ACHN (cell line): ENCODE measurements at regions not wholly inside any gene's neighbourhood (a gene's known extent, or its start where the extent isn't known, plus 50 kb on each side); places are given as distances from the start of the nearest gene placed in this dataset.

Experiments used
- DNase-seq: peaks from one replicate; pipeline ENCODE4 v3.0.0-alpha.2; 2015
- in situ Hi-C: cut with HindIII; loops from 2 replicates; pipeline ENCODE4 v1.10.0; 2017; ENCODE audit warnings: low sequenced_read_pairs, low pct_ligation_motif_present, low pct_unique_long_range_greater_than_20kb

DNA sequence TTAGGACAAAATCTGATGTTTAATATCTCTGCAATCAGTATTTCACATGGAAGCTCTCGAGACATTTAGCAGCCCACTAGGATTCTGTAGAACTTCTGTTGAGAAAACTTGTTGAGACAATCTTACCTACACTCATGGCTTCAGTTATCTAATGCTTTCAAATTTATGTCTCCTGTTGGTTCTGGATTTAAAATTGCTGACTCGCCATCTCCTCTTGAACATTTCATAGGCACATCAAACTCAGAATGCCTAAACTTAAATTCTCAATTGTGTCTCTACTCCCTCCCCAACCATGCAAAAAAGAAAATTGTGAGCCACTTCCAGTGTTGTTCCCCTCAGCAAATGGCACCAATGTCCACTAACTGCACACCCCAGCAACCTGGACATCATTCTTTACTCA is 142.5 kb upstream of the AHI1 start:
- in situ Hi-C loops: no loop called here
- no peak for DNase-seq

DNA sequence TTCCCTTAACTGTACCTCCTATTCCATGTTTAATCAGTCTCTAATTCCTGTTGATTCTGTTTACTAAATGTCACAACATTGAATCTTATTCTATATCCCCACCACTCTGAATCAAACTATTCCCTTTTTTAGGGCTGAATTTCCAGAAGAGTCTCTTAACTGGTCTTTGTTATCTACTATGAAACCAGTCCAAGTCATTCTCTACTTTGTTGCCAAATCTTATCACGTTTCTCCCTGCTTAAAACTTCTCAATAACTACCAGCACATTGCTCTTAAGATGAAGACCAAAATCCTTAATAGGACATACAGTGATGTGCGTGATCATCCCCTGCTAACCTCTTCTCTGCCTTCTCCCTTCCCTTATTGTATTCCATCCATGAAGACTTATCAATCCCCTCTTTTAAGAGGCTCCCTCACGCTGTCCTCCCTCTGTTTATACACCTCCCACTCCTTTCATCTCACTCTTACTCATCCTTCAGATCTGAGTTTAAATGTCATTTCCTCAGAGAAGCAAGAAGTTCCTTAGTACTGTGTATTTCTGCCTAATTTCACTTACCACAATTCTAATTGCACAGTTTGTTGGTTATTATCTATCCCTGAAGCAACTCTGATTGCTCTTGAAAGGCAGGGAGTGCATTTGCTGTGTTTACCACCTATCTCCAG is 143.0 kb upstream of the AHI1 start:
- no peak for DNase-seq

DNA sequence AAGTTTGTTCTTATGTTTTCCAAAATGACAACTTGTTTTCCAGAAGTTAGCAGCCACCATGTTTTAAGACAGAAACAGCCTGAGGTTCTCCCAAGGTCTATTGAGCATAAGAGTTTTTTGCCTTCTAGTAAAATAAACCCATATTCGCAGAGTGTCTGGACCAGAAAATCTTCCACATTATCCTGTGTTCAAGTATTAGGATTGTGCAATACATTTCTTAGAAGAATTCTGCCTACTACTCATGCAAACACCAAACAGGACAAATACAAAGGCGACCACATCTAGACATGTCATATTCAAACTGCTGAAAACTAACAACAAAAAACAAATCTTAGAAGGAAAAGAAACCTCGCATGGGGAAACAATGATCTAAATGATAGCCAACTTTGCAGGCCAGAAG is 145.4 kb upstream of the AHI1 start:
- in situ Hi-C loops: no loop called here
- DNase-seq: no peak

More for the DNA sequence above, 143.0 kb upstream of the AHI1 start:
- in situ Hi-C loops: no loop called here

DNA sequence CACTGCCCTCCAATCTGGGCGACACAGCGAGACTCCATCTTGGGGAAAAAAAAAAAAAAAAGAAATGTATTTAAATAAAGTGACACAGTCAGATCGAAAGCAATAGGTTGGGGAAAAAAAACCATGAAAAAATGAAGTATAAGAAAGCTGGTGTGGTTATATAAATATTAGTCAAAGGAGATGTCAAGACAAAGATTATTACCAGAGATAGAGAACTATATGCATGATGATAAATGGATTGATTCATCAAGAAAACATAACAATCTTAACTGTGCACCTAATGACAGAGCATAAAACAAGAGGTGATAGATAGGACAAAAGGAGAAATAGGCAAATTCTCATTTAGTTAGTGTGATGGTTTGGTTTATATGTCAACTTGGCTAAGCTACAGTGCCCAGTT is 146.9 kb upstream of the AHI1 start:
- in situ Hi-C loops: no loop called here
- DNase-seq: no peak

DNA sequence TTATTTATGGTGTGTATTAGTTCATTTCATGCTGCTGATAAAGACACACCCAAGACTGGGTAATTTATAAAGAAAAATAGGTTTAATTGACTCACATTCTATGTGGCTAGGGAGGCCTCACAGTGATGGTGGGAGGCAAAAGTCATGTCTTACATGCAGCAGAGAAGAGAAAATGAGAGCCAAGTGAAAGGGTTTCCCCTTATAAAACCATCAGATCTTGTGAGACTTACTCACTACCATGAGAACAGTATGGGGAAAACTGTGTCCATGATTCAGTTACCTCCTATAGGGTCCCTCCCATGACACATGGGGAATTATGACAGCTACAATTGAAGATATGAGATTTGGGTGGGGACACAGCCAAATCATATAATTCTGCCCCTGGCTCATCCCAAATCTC is 150.0 kb upstream of the AHI1 start:
- in situ Hi-C loops: no loop called here
- no peak for DNase-seq

DNA sequence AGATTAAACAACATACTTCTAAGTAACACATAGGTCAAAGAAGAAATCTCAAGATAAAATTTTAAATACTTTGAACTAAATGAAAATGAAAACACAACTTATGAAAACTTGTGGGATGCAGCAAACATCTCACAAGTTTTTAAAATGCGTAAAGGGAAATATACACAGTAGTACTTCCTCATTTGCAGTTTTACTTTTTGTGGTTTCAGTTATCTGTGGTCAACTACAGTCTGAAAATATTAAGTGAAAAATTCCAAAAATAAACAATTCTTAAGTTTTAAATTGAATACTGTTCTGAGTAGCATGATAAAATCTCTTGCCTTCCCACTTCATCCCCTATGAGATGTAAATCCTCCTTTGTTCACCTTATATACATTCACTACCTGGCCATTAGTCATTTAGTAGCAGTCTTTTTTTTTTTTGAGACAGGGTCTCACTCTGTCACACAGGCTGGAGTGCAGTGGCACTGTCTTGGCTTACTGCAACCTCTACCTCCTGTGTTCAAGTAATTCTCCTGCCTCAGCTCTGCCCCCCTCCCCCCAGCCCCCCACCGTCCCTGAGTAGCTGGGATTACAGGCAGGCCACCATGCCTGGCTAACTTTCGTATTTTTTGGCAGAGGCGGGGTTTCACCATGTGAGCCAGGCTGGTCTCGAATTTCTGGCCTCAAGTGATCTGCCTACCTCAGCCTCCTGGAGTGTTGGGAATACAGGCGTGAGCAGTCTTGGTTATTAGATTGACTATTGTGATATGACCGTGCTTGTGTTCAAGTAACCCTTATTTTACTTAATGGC is 154.6 kb upstream of the AHI1 start:
- DNase-seq: no peak
- in situ Hi-C loops: no loop called here

DNA sequence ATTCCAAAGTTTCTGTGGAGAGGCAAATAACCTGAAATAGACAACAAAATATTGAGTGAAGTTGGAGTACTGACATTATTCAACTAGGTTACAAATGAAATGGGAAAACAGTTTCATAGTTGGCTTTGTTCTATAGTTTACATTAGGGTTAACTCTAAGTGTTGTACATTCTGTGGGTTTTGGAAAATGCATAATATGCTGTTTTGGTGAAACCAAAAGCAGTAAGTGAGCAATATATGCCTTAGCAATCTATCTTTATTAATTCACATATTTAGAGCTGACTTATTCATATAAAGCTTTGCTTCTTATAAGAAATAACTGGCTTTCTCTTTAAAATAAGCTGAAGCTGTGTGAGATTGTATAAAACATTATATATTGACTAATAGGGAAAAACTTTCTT is 157.5 kb upstream of the AHI1 start:
- in situ Hi-C loops: no loop called here
- no peak for DNase-seq

DNA sequence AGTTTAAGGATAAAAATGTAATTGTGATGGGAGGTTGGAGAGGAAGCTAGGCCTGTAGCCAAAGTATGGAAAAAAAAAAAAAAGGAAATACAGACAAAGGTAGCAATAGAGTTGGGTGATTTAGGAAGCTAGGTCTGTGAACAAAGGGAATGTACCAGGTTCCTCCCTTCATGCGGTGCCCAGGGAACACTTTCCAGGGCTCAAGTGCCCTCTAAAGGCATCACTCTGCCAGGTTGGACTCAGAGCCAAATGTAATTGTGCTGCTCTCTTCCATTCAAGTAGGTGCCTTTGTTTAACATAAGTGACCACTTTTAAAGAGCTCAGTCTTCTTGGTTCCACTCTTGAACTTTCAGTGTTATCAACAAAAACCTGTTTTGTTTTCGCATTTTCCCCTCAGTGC is 159.7 kb upstream of the AHI1 start:
- in situ Hi-C loops: no loop called here
- no peak for DNase-seq

DNA sequence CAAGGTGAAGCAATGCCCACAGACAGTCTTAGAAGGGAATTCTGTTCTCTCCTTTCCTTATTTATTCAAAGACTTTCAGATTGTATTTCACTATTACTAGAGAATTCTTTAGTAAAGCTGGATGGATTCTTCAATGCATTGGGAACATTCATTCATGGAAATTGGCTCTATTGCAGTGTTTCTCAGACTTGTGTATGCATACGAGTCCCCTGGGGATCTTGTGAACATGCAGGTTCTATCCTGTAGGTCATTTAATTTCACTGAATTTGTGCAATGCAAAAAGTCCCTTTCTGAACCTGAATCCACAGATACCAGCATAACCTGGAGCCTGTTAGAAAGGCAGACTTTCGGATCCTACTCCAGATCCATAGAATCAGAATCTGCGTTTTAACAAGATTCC is 160.9 kb upstream of the AHI1 start:
- in situ Hi-C loops: no loop called here
- DNase-seq: no peak

DNA sequence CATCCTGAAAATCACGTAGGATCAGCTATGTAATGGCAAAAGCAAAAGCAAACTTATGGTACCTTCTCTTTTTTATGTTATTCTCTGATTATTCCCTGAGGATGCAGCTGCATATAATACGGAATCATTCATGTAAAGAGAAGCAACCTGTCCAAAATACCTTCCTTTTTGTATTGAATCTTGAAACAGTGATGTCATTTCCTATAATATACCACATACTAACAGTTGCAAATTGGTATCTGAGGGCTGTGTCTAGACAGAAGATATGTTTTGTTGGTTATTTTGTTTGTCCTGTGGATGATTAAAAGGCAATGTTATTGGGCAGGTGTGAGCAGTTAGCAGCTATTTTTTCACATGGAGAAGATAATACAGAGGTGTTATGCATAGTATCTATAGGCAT is 161.4 kb upstream of the AHI1 start:
- in situ Hi-C loops: no loop called here
- DNase-seq: no peak

DNA sequence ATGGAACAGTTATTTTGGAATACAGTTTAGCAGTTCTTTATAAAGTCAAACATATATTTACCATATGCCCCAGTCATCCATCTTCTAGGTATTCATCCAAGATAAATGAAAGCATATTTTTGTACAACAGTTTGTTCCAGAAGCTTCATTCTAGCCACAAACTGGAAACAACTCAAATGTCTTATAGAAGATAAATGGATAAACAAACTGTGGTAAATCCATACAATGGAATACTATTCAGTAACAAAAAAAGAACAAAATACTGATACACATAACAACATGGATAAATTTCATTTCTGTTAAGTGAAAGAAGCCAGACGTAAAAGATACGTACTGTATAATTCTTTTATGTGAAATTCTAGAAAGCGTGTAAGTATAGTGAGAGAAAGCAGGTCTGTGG is 167.0 kb upstream of the AHI1 start:
- no peak for DNase-seq
- in situ Hi-C loops: no loop called here

DNA sequence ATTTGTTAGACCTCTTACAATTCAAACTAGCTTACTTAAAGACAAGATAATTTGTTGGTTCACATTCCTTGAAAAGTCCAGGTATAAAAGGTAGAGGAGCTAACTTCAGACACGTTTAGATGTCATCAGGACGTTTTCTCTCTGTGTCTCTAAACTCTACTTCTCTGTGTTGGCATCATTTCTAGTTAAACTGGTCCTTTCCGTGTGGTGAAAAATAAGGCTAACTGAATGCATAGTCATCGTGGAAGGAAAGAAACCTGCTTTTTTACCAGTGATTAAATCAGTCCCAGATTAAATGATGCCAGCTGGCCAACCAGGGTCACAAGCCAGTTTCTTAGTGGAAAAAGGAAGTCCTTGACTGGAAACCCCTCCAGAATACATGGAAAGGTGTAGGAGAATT is 168.4 kb upstream of the AHI1 start:
- in situ Hi-C loops: no loop called here

DNA sequence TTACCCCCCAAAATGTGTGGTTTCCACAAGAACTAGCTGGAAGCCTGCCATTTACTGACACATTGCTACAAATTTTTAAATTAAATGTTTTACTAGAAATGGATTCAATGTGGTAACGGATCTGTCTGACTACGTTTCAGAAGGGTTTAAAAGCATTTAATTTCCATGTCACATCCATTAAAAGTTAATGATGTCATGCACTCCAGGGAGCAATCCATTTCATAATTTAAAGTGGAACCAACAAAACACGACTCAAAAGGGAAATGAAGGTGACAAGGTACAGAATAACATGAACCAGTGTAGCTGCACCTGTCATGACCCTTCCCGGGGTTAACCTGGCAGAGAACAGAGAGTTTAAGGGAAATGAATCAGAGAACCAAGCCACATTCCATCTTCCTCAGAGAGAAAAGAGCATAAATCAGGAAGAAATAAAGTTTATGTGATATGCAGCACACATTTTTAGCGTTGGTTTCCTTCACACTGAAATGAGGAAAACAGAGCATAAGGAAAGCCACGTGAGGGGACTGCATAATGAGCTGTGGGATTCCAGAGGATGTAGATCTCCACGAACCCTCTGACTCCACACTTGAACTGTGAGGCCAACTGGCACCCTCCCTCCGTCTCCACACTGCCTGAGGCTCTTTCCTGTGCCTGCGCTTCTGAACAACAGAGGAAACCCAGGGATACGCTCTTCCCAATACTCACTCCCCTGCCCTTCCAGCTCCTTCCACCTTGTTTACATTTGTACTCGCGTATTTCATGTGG is 170.3 kb upstream of the AHI1 start:
- DNase-seq: no peak
- in situ Hi-C loops: no loop called here

More for the DNA sequence above, 168.4 kb upstream of the AHI1 start:
- no peak for DNase-seq

DNA sequence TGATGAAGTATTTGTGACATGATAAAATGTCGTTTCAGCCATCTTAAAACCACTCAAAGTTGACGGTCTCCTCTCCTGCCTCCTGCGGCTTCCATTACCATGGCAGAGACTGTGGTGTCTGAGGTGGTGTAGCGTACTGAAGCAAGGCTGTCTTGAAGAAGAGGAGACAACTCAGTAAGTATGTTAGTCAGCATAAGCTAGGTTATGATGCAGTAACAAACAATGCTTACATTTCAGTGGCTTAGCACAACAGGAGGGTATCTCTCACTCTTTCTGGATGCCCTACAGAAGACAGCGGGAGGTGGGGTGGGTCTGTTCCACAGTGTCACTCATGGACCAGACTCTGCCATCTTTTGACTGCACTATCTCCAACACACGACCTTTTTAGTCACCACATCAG is 174.7 kb upstream of the AHI1 start:
- no peak for DNase-seq
- in situ Hi-C loops: no loop called here

DNA sequence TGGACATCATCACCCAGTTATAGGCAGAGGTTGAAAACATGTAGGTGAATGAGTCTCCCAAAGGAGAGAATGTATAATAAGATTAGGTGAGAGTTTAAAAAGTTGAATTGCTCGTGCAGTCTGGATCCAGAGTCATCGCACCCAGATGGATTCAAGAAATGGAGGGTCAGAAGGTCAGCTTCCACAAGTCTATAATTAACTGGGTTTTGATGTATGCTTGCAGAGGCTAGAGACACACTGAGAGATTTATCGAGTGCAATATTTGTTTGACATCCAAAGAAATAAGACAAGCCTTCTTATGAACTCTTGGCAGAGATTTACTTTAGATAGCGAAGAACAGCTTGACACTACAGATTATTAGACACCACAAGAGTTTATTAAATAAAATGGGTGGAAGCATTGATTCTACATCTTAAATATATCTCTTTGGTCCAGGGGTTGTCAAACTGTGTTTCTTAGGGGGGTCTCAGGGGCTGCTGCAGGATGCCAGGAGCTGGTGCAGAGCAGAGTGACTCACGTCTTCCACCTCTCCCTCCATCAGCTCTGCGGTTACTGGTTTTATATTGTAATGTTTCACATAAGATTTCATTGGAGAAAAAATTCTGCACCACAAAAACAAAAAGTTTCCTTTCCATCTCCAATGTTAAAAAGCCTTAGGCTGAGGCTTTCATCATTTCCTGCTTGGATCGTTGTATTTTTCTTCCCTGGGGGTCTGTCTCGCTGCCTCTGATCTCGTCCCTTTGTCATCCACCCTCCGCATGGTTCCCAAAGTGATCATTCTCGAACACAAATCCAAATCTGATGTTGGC is 176.2 kb upstream of the AHI1 start:
- in situ Hi-C loops: no loop called here
- no peak for DNase-seq

DNA sequence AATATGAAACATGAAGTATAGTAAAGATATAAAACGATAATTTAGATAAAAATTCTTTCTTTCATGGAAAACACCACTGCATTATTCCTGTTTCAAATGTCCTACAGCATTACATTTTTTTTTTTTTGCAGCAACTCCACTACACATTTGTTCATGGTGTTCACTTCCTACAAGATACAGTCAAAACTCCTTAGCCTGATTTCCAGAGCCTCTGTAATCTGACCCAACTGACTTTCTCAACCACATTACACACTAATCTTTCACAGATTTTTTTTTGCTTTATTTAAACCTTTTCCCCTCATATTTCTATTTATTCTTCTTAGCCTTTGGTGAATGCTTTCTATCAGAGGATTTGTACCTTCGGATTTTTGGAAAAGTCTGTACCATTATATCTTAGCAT is 176.5 kb upstream of the PDE7B start:
- in situ Hi-C loops: no loop called here
- no peak for DNase-seq

DNA sequence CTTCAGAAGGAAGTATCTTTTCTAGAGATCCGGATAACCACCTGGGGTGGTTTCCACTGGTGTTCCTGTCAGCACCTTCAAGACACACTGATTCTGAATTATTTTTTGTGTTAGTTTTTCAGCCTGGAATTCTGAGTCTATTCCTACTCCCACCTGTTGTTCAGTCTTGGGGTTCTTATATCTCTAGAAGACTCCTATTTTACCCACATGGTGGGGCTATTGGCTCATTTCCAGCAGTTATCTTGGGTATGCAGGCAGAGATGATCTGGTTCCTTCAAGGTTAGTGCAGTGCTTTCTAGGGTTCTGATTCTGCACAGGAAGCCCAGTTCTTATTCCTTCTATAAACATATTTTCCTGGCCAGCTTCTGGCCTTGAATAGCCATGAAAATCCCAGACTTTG is 175.6 kb upstream of the PDE7B start:
- in situ Hi-C loops: no loop called here
- peak; percentile 67 for DNase-seq

DNA sequence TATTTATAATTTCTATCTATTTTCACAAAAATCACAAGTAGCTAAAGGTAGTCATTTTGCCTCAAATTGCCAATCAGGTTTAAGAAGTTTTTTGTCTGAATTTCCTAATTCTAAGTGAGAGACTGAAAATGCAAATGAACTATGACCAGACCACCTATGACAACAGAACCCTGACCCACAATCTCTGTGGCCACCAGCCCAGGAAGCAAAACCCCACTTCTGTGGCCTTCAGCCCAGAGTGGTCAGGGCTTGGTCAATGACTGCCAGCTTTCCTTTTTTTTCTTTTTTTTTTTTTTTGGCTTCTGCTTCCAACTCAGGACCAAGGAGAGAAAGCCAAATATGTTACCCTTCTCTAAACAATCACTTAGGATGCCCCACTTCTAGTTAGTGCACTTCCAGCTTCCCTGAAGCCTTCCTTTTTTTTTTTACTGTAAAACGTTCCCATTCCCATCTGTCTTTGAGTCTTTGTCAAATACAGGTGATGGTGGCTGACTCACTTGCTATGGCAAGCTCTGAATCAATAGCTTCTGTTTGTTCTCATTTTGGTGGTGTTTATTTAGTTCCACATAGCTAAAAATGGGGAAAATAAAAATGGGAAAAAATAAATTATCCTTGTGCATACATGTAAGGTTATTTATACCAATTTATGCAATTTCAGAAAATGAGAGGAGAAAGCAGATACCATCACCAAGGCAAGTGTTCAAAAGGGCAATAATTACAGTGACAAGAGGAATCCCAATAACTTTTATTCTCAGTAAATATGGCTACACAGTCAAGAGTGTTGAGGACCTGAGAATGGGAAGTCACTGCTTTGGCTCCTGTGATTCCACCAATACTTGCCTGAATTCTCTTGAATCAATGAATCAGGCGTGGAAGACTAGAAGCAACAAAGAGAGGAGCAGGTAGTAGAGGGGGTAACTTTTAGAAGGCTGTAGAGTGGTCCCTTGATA is 170.3 kb upstream of the PDE7B start:
- in situ Hi-C loops: no loop called here
- no peak for DNase-seq
